A673 (cell line): ENCODE measurements at regions not wholly inside any gene's neighbourhood (a gene's known extent, or its start where the extent isn't known, plus 50 kb on each side); places are given as distances from the start of the nearest gene placed in this dataset.

ENCODE experiments used
- BruUV-seq: library from RNA; stranded (reverse); fragments of 400-500 nt; replicated peaks from 2 replicates; lab custom pipeline; 2021; lab: Mats Ljungman, UMichigan
- CTCF ChIA-PET: fragments of 300-600 bp; sonication (Branson Sonifier 250); formaldehyde crosslinking; loops from one replicate; lab custom pipeline; 2022; ENCODE audit warnings: antibody characterized with exemption; lab: Charles Lee
- POLR2A ChIA-PET: fragments of 300-600 bp; sonication (Branson Sonifier 250); formaldehyde crosslinking; loops from one replicate; lab custom pipeline; 2022; ENCODE audit warnings: antibody characterized with exemption; ENCODE audit not compliant: low non-redundant PET; lab: Charles Lee
- DNase-seq: peaks from one replicate; pipeline ENCODE4 v3.0.0-alpha.2; 2015; ENCODE audit warnings: low spot score
- H3K27ac ChIP-seq: fragments of 200-600 bp; sonication (generic); 2 replicates; pipeline ENCODE4 v1.5.1; 2016; ENCODE audit warnings: mixed run types, low read depth, mild to moderate bottlenecking, mixed read lengths, antibody characterized with exemption, low read length; ENCODE audit not compliant: poor library complexity, severe bottlenecking
- H3K27me3 ChIP-seq: fragments of 200-600 bp; sonication (generic); replicated peaks from 2 replicates; pipeline ENCODE4 v1.6.1; 2017; ENCODE audit warnings: mixed run types, low read depth, mild to moderate bottlenecking, mixed read lengths, antibody characterized with exemption, low read length; ENCODE audit not compliant: insufficient read depth, poor library complexity
- H3K36me3 ChIP-seq: fragments of 200-600 bp; sonication (generic); 2 replicates; pipeline ENCODE4 v1.6.1; 2016; ENCODE audit warnings: mixed run types, mild to moderate bottlenecking, mixed read lengths, antibody characterized with exemption, low read length; ENCODE audit not compliant: insufficient read depth, poor library complexity, severe bottlenecking
- H3K4me1 ChIP-seq: fragments of 200-600 bp; sonication (generic); 2 replicates; pipeline ENCODE4 v1.6.1; 2017; ENCODE audit warnings: mixed run types, mild to moderate bottlenecking, mixed read lengths, antibody characterized with exemption, low read length; ENCODE audit not compliant: insufficient read depth, poor library complexity, severe bottlenecking
- H3K4me3 ChIP-seq: fragments of 200-600 bp; sonication (generic); 2 replicates; pipeline ENCODE4 v1.5.1; 2016; ENCODE audit warnings: low read depth, mixed run types, mild to moderate bottlenecking, mixed read lengths, low read length; ENCODE audit not compliant: poor library complexity, severe bottlenecking
- H3K9me3 ChIP-seq: fragments of 200-600 bp; sonication (generic); 2 replicates; pipeline ENCODE4 v1.6.1; 2016; ENCODE audit warnings: mixed run types, low read depth, mild to moderate bottlenecking, mixed read lengths, antibody characterized with exemption, low read length; ENCODE audit not compliant: poor library complexity, severe bottlenecking
- CTCF ChIP-seq: fragments of 300-800, 200-600 bp; sonication (generic); conservative IDR thresholded peaks from 2 replicates; pipeline ENCODE4 v1.5.1; 2017; ENCODE audit warnings: low read depth, mild to moderate bottlenecking, antibody characterized with exemption, low read length, moderate library complexity, mixed read lengths
- EZH2 ChIP-seq: fragments of 200-600 bp; sonication (generic); IDR thresholded peaks from 2 replicates; pipeline ENCODE4 v1.6.1; 2017; ENCODE audit warnings: borderline replicate concordance, low read depth, mild to moderate bottlenecking, mixed read lengths, antibody characterized with exemption, low read length; ENCODE audit not compliant: poor library complexity, severe bottlenecking
- intact Hi-C: fragments of 100-400 bp; cut with micrococcal nuclease; formaldehyde crosslinking; loops from one replicate; pipeline ENCODE4 v1.10.0; 2022; ENCODE audit not compliant: unreplicated experiment

GRCh38 chr9:7988644-7989280, 189.2 kb upstream of the DMAC1 start:
- Histone ChIP-seq H3K4me3 (no peak overlapping the region), H3K36me3 (no peaks in the 10 kb centered on the region), H3K9me3 (no peaks in the 10 kb centered on the region), H3K27me3 (no peaks in the 10 kb centered on the region), H3K4me1 (no peaks in the 10 kb centered on the region), H3K27ac (no peak overlapping the region)
- TF ChIP-seq CTCF (no peak), EZH2 (no peak)
- ChIA-PET POLR2A (no interaction called here), CTCF (no interaction called here)
- no peak for DNase-seq
- BruUV-seq, result no TSS peak
- intact Hi-C loops, result no loop called here

- ChIA-PET CTCF (no interaction called here), POLR2A (no interaction called here)
- TF ChIP-seq CTCF, result no peak
- no peak for TF ChIP-seq EZH2
- DNase-seq, result no peak
- H3K27me3 ChIP-seq, result no peaks in the 10 kb centered on the region
- intact Hi-C loops, result no loop called here
- no TSS peak for BruUV-seq
- no peak overlapping the region for H3K4me3 ChIP-seq
- no peaks in the 10 kb centered on the region for H3K9me3 ChIP-seq
- no peaks in the 10 kb centered on the region for H3K4me1 ChIP-seq
- H3K27ac ChIP-seq, result no peak overlapping the region
- no peaks in the 10 kb centered on the region for H3K36me3 ChIP-seq
Observed at GRCh38 chr9:7984692-7985091, 185.1 kb upstream of the DMAC1 start.

- DNase-seq, result no peak
- Histone ChIP-seq H3K9me3 (no peaks in the 10 kb centered on the region), H3K4me1 (no peaks in the 10 kb centered on the region), H3K36me3 (no peaks in the 10 kb centered on the region), H3K27me3 (no peaks in the 10 kb centered on the region), H3K27ac (no peak overlapping the region), H3K4me3 (no peak overlapping the region)
- ChIA-PET POLR2A (no interaction called here), CTCF (no interaction called here)
- no peak for TF ChIP-seq EZH2
- no peak for TF ChIP-seq CTCF
- intact Hi-C loops, result no loop called here
- BruUV-seq, result no TSS peak
Observed at GRCh38 chr9:7984203-7984602, 184.6 kb upstream of the DMAC1 start.
